Keratinocyte (primary cell): ENCODE measurements at regions not wholly inside any gene's neighbourhood (a gene's known extent, or its start where the extent isn't known, plus 50 kb on each side); places are given as distances from the start of the nearest gene placed in this dataset.

Experiments used
- EZH2 ChIP-seq: IDR thresholded peaks from one replicate; pipeline ENCODE4 v1.6.1; 2012; ENCODE audit warnings: inconsistent platforms, mild to moderate bottlenecking, low read length, moderate library complexity
- TF ChIP-seq, protein P1 (sequence below), 3 experiments: IDR thresholded peaks in 1 of 3; conservative IDR thresholded peaks in 1 of 3; optimal IDR thresholded peaks in 1 of 3; 2 replicates in 2 of 3; 3 replicates in 1 of 3; pipeline versions ENCODE3 to v1.5.1; 2011; ENCODE audit warnings: low read length in 3 of 3, mild to moderate bottlenecking in 3 of 3, moderate library complexity in 2 of 3, control low read depth in 1 of 3, inconsistent platforms in 1 of 3; ENCODE audit not compliant: insufficient read depth in 2 of 3; ENCODE audit errors: extremely low read depth in 1 of 3

DNA sequence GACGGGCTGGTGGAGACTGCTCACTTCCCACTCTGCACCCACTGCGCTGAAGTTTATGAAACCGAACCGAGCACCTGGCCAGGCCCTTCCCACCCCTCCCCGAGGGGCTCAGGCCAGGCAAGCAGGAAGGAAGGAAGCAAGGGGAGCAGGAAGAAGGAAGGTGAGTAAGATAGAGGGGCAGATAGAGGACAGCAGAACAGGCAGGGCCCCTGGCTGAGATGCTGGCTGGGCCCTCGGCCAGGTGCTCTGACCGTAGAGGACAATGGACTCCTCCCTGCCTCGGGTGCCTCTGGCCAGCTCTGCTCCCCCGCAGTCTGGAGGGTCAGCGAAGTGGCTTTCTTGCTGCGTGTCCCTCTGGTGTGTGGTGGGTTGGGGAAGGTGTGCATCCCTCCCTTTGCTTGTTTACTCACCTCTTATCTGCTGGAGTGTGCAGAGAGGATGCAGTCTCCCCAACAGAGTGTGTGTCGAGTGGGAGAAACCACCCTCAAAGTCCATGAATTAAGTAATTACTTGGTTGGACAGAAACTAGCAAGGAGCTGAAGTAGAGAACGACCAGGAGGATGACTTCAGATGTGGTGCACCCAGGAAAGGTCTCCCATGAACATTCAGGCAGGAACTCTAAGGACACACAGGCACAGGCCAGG lies 82.8 kb upstream of the PPP2R2D start:
- TF ChIP-seq, protein P1, sequence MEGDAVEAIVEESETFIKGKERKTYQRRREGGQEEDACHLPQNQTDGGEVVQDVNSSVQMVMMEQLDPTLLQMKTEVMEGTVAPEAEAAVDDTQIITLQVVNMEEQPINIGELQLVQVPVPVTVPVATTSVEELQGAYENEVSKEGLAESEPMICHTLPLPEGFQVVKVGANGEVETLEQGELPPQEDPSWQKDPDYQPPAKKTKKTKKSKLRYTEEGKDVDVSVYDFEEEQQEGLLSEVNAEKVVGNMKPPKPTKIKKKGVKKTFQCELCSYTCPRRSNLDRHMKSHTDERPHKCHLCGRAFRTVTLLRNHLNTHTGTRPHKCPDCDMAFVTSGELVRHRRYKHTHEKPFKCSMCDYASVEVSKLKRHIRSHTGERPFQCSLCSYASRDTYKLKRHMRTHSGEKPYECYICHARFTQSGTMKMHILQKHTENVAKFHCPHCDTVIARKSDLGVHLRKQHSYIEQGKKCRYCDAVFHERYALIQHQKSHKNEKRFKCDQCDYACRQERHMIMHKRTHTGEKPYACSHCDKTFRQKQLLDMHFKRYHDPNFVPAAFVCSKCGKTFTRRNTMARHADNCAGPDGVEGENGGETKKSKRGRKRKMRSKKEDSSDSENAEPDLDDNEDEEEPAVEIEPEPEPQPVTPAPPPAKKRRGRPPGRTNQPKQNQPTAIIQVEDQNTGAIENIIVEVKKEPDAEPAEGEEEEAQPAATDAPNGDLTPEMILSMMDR (optimal IDR thresholded peaks at IDR 0.05 in 1 of 3, IDR thresholded peaks at IDR 0.05 in 1 of 3, conservative IDR thresholded peaks at IDR 0.05 in 1 of 3; ENCODE audit: extremely low read depth in 1 of 3, insufficient read depth in 2 of 3, low read length in 3 of 3), result no peak
- TF ChIP-seq EZH2, result no peak
